ENCODE measurements at regions not wholly inside any gene's neighbourhood (a gene's known extent, or its start where the extent isn't known, plus 50 kb on each side); places are given as distances from the start of the nearest gene placed in this dataset.
A peak's percentile ranks its signal among the peaks of the same experiment; 100 is the strongest.

DNA sequence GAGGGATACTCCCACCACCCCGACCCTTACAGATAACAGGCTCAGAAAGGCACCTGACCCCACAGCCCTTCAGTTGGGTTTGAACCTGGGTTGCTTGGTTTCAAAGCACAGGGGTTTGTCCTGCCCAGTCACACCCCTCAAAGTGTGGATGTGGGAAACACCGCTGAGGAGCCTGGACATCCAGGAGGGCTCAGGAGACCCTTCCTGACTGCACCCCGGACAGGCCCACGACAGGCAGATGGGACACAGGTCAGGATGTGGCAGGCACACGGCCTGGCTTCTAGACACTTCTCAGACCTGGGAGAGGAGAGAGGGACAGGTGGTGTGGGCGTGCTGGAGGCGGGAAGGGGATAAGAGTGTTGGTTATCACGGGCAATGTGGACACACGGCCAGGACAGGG, 932.3 kb downstream of the BRD1 start:
- Mint-ChIP-seq H3K4me1 (no peaks in the 10 kb centered on the region), H3K27me3 (peaks cover 7 to 28% of the 10 kb centered on the region in 2 donors), H3K27ac (no peak overlapping the region), H3K4me3 (no peak overlapping the region), H3K36me3 (no peaks in the 10 kb centered on the region), H3K9me3 (no peaks in the 10 kb centered on the region)
- no peaks in the 10 kb centered on the region for H3K4me1 ChIP-seq (ENCODE audit: control insufficient read depth in 1 of 2, extremely low read depth in 1 of 2, insufficient read depth in 2 of 2, low read length in 2 of 2)
- no peaks in the 10 kb centered on the region for H3K9me3 ChIP-seq
- 57% methylated on average over 4 of the region's 9 CpGs for WGBS (ENCODE audit: insufficient coverage)
- DNase-seq (no peak), ATAC-seq (replicated peaks in 1 of 4) (no peak)
- ChIA-PET CTCF (no interaction called here), POLR2A (no interaction called here)
- peaks cover 0 to 38% of the 10 kb centered on the region in 2 experiments for H3K27me3 ChIP-seq (replicated peaks in 1 of 2; ENCODE audit: control insufficient read depth in 2 of 2, extremely low read depth in 1 of 2, insufficient read depth in 2 of 2, low read length in 1 of 2)
- H3K4me3 ChIP-seq (ENCODE audit: control insufficient read depth in 1 of 2, extremely low read depth in 1 of 2, low read length in 1 of 2): no peak overlapping the region
- H3K36me3 ChIP-seq (ENCODE audit: control insufficient read depth in 2 of 2, extremely low read depth in 1 of 2, insufficient read depth in 1 of 2, low read length in 1 of 2): no peaks in the 10 kb centered on the region
- H3K27ac ChIP-seq (ENCODE audit: low read length): no peak overlapping the region

DNA sequence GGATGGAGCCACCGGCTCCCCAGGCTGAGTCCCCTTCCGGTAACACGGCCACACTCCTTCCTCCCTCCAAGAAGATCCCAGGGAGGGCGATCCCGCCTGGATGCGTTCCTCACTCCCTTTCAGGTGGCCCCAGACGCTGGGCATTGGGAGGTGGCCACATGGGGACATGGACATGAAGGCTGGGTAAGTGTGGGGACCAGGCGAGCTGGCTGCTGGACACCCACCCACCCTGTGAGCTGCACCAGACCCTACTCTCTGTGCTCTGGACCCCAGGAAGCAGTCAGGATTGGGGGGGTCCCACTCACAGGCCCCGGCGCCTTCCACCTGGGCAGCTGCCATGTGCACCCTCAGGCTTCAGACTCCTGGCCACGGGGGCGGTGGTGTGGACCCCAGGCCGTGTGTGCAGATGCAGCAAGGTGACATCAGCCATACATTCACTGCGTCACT, 932.8 kb downstream of the BRD1 start:
- H3K4me3 Mint-ChIP-seq: no peak overlapping the region
- Histone ChIP-seq H3K9me3 (no peaks in the 10 kb centered on the region), H3K4me1 (ENCODE audit: control insufficient read depth in 1 of 2, extremely low read depth in 1 of 2, insufficient read depth in 2 of 2, low read length in 2 of 2) (no peaks in the 10 kb centered on the region), H3K27me3 (replicated peaks in 1 of 2; ENCODE audit: control insufficient read depth in 2 of 2, extremely low read depth in 1 of 2, insufficient read depth in 2 of 2, low read length in 1 of 2) (peaks cover 0 to 41% of the 10 kb centered on the region in 2 experiments), H3K27ac (ENCODE audit: low read length) (no peak overlapping the region), H3K36me3 (ENCODE audit: control insufficient read depth in 2 of 2, extremely low read depth in 1 of 2, insufficient read depth in 1 of 2, low read length in 1 of 2) (no peaks in the 10 kb centered on the region), H3K4me3 (ENCODE audit: control insufficient read depth in 1 of 2, extremely low read depth in 1 of 2, low read length in 1 of 2) (no peak overlapping the region)
- DNase-seq (peak in 1 of 35 experiments; percentile 22), ATAC-seq (replicated peaks in 1 of 4) (no peak)
- ChIA-PET POLR2A (no interaction called here), CTCF (no interaction called here)
- H3K36me3 Mint-ChIP-seq: no peaks in the 10 kb centered on the region
- no peaks in the 10 kb centered on the region for H3K4me1 Mint-ChIP-seq
- H3K27ac Mint-ChIP-seq: no peak overlapping the region
- 80% methylated on average over 7 of the region's 14 CpGs for WGBS (ENCODE audit: insufficient coverage)
- H3K27me3 Mint-ChIP-seq: peaks cover 7 to 28% of the 10 kb centered on the region in 2 donors
- H3K9me3 Mint-ChIP-seq: no peaks in the 10 kb centered on the region

DNA sequence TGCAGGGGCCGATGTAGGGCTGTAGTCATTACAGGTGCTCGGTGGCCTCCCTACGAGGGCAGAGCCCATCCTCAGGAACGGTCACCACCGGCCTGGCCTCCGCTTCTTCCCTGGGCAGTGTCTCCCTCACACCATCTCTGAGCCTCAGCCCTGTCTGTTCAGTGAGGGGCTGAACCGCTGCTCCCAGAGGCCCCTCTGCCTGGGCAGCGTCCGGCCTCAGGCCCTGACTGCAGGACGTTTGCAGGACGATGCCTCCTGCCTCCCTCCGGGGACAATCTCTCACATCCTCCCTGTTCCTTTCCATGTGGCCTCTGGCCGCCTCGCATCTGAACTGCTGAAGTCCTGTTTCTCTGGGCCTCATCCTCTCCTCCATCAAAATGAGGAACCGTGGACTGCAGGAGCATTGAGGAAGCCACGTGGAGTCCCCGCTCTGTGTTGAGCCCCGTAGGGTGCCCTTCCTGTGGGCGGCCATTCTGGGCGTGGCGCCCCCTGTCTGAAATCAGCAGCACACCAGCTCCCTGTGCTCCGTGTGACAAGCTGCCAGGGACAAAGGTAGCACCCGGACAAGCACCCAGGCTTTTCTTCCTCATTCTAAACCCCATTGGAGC, 933.5 kb downstream of the BRD1 start:
- Histone ChIP-seq H3K27ac (ENCODE audit: low read length) (no peak overlapping the region), H3K36me3 (ENCODE audit: control insufficient read depth in 2 of 2, extremely low read depth in 1 of 2, insufficient read depth in 1 of 2, low read length in 1 of 2) (no peaks in the 10 kb centered on the region), H3K27me3 (replicated peaks in 1 of 2; ENCODE audit: control insufficient read depth in 2 of 2, extremely low read depth in 1 of 2, insufficient read depth in 2 of 2, low read length in 1 of 2) (peaks cover 0 to 46% of the 10 kb centered on the region in 2 experiments), H3K9me3 (no peaks in the 10 kb centered on the region), H3K4me3 (ENCODE audit: control insufficient read depth in 1 of 2, extremely low read depth in 1 of 2, low read length in 1 of 2) (no peak overlapping the region), H3K4me1 (ENCODE audit: control insufficient read depth in 1 of 2, extremely low read depth in 1 of 2, insufficient read depth in 2 of 2, low read length in 2 of 2) (no peaks in the 10 kb centered on the region)
- ChIA-PET POLR2A (no interaction called here), CTCF (no interaction called here)
- no peak for ATAC-seq (replicated peaks in 1 of 4)
- Mint-ChIP-seq H3K27ac (no peak overlapping the region), H3K27me3 (peaks cover 11 to 30% of the 10 kb centered on the region in 2 donors), H3K4me1 (no peaks in the 10 kb centered on the region), H3K4me3 (no peak overlapping the region), H3K36me3 (no peaks in the 10 kb centered on the region), H3K9me3 (no peaks in the 10 kb centered on the region)
- DNase-seq: peak in 1 of 35 experiments; percentile 14
- 57% methylated on average over 22 of the region's 23 CpGs for WGBS (ENCODE audit: insufficient coverage)

DNA sequence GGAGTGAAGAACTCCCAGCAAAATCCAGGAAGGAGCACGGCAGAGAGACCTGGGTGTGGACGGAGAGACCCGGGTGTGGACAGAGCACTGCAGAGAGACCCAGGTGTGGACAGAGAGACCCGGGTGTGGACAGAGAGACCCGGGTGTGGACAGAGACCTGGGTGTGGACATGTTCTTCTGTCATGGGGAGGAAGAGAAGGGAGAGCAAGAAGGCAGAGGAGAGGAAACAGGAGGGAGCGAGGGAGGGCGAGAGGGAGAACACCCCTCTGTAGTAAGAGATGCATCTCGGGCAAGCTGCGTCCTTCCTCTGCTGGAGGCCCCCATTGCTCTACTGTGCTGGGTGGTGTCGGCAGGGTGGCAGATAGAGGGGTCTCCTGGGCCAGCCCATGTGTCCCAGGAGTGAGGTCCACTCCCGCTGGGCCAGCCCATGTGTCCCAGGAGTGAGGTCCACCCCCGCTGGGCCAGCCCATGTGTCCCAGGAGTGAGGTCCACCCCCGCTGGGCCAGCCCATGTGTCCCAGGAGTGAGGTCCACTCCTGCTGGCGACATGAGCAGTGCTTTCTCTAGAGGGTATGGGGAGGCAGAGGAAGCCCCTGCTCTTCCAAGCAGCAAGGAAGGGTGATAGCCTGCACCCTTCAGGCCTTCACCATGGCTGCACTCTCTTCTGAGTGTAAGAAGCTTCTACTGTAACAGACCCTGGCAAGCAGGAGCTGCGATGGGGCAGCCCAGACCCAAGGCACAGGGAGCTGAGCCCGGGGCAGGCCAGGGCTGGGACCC, 934.2 kb downstream of the BRD1 start:
- DNase-seq (peak in 1 of 35 experiments; percentile 5), ATAC-seq (replicated peaks in 1 of 4) (no peak)
- Mint-ChIP-seq H3K4me1 (no peaks in the 10 kb centered on the region), H3K9me3 (no peaks in the 10 kb centered on the region), H3K36me3 (no peaks in the 10 kb centered on the region), H3K4me3 (no peak overlapping the region), H3K27me3 (peaks cover 13 to 31% of the 10 kb centered on the region in 2 donors), H3K27ac (no peak overlapping the region)
- ChIA-PET POLR2A (no interaction called here), CTCF (no interaction called here)
- no peak overlapping the region for H3K4me3 ChIP-seq (ENCODE audit: control insufficient read depth in 1 of 2, extremely low read depth in 1 of 2, low read length in 1 of 2)
- H3K4me1 ChIP-seq (ENCODE audit: control insufficient read depth in 1 of 2, extremely low read depth in 1 of 2, insufficient read depth in 2 of 2, low read length in 2 of 2): no peaks in the 10 kb centered on the region
- H3K9me3 ChIP-seq: no peaks in the 10 kb centered on the region
- no peak overlapping the region for H3K27ac ChIP-seq (ENCODE audit: low read length)
- no peaks in the 10 kb centered on the region for H3K36me3 ChIP-seq (ENCODE audit: control insufficient read depth in 2 of 2, extremely low read depth in 1 of 2, insufficient read depth in 1 of 2, low read length in 1 of 2)
- WGBS (ENCODE audit: insufficient coverage): 78% methylated on average over 11 of the region's 16 CpGs
- peaks cover 0 to 47% of the 10 kb centered on the region in 2 experiments for H3K27me3 ChIP-seq (replicated peaks in 1 of 2; ENCODE audit: control insufficient read depth in 2 of 2, extremely low read depth in 1 of 2, insufficient read depth in 2 of 2, low read length in 1 of 2)

DNA sequence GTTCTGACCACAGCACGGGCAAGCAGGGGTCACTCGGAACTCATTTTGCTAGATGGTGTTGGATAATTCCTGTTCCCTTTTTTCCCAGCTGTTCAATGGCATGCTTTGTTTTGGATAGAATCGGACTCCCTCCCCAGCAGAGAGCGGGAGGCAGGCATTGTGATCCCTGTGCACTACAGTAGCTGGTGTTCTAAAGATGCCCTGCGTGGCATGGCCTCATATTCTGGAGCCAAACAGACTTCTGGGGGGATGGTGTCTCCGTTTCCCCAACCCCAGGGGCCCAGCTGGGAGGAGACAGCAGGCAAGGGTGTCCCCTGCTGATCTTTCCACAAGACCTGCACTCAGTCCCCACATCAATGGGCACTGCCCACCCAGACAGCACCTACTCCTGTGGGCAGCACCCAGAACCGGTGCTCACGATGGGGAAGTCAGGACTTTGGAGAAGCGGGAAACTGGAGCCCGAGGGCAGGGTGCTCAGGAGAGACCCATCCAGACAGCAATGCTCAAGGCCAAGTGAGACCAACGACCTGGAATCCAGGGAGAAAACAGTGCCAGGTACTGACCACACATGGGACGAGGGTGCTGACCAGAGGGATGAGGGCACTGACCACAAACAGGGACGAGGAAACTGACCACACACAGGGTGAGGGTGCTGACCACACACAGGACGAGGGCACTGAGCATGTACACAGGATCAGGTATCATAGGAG, 934.9 kb downstream of the BRD1 start:
- no peaks in the 10 kb centered on the region for H3K9me3 Mint-ChIP-seq

DNA sequence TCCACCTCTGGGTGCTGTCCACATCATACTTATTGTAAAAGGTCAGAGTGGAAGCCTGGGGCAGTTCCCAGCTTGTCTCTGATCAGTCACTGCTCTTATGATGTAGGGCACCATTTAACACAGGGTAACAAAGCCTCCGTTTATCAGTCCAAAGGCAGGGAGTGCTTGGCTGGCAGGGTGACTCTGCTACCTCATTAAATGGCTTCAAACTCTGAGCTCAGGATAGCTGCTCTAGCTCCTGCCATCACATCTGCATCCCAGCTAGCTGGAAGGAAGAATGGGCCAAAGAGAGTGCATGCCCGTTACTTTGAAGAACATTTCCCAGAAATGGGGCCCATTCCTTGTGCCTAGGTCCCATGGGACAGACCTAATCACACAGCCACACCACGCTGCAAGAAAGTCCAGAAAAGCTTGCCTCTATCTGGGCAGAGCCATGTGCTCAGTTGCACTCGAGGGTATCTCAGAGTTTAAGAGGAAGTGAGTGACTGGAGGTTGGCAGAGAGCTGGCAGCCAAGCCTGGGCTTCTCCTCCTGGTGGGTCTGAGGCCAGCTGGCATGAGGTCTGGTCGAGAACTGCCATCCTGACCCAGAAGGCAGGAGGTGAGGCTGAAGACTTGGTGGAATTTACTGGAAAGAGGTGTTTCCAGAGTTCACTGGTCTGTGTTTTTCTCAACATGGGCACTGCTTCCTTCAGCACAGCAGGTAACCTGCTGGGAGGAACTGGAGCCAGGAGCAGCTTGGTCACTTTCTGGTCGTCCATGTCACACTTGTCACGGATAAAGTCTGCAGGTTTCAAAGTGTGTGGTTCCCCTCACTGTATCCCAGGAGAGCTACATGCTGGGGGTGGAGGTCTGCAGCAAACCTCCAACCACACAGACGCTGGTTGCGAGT, 935.7 kb downstream of the BRD1 start:
- no peaks in the 10 kb centered on the region for H3K36me3 Mint-ChIP-seq
- CTCF ChIA-PET: no interaction called here
- no peaks in the 10 kb centered on the region for H3K9me3 ChIP-seq
- no peak overlapping the region for H3K27ac ChIP-seq (ENCODE audit: low read length)
- POLR2A ChIA-PET: no interaction called here
- no peaks in the 10 kb centered on the region for H3K9me3 Mint-ChIP-seq
- 44% methylated on average over 6 of the region's 9 CpGs for WGBS (ENCODE audit: insufficient coverage)
- H3K4me1 ChIP-seq (ENCODE audit: control insufficient read depth in 1 of 2, extremely low read depth in 1 of 2, insufficient read depth in 2 of 2, low read length in 2 of 2): no peaks in the 10 kb centered on the region
- ATAC-seq (replicated peaks in 1 of 4): no peak
- no peak overlapping the region for H3K27ac Mint-ChIP-seq
- no peaks in the 10 kb centered on the region for H3K36me3 ChIP-seq (ENCODE audit: control insufficient read depth in 2 of 2, extremely low read depth in 1 of 2, insufficient read depth in 1 of 2, low read length in 1 of 2)
- peaks cover 0 to 46% of the 10 kb centered on the region in 2 experiments for H3K27me3 ChIP-seq (replicated peaks in 1 of 2; ENCODE audit: control insufficient read depth in 2 of 2, extremely low read depth in 1 of 2, insufficient read depth in 2 of 2, low read length in 1 of 2)
- H3K4me3 ChIP-seq (ENCODE audit: control insufficient read depth in 1 of 2, extremely low read depth in 1 of 2, low read length in 1 of 2): no peak overlapping the region
- H3K4me1 Mint-ChIP-seq: no peaks in the 10 kb centered on the region
- no peak overlapping the region for H3K4me3 Mint-ChIP-seq
- DNase-seq: peak in 1 of 35 experiments; percentile 11
- H3K27me3 Mint-ChIP-seq: peaks cover 13 to 27% of the 10 kb centered on the region in 2 donors

More for the DNA sequence above, 934.9 kb downstream of the BRD1 start:
- H3K4me3 Mint-ChIP-seq: no peak overlapping the region
- POLR2A ChIA-PET: no interaction called here
- WGBS (ENCODE audit: insufficient coverage): 55% methylated on average over 11 of the region's 14 CpGs
- H3K4me1 Mint-ChIP-seq: no peaks in the 10 kb centered on the region
- peaks cover 13 to 31% of the 10 kb centered on the region in 2 donors for H3K27me3 Mint-ChIP-seq
- DNase-seq: peak in 1 of 35 experiments; percentile 22
- no peak for ATAC-seq (replicated peaks in 1 of 4)
- no peak overlapping the region for H3K27ac Mint-ChIP-seq
- no peaks in the 10 kb centered on the region for H3K36me3 Mint-ChIP-seq
- CTCF ChIA-PET: no interaction called here
- Histone ChIP-seq H3K9me3 (no peaks in the 10 kb centered on the region), H3K4me3 (ENCODE audit: control insufficient read depth in 1 of 2, extremely low read depth in 1 of 2, low read length in 1 of 2) (no peak overlapping the region), H3K4me1 (ENCODE audit: control insufficient read depth in 1 of 2, extremely low read depth in 1 of 2, insufficient read depth in 2 of 2, low read length in 2 of 2) (no peaks in the 10 kb centered on the region), H3K27me3 (replicated peaks in 1 of 2; ENCODE audit: control insufficient read depth in 2 of 2, extremely low read depth in 1 of 2, insufficient read depth in 2 of 2, low read length in 1 of 2) (peaks cover 0 to 45% of the 10 kb centered on the region in 2 experiments), H3K36me3 (ENCODE audit: control insufficient read depth in 2 of 2, extremely low read depth in 1 of 2, insufficient read depth in 1 of 2, low read length in 1 of 2) (no peaks in the 10 kb centered on the region), H3K27ac (ENCODE audit: low read length) (no peak overlapping the region)

Measured in T-cell (primary cell).